ENCODE measurements at regions not wholly inside any gene's neighbourhood (a gene's known extent, or its start where the extent isn't known, plus 50 kb on each side); places are given as distances from the start of the nearest gene placed in this dataset.

DNA sequence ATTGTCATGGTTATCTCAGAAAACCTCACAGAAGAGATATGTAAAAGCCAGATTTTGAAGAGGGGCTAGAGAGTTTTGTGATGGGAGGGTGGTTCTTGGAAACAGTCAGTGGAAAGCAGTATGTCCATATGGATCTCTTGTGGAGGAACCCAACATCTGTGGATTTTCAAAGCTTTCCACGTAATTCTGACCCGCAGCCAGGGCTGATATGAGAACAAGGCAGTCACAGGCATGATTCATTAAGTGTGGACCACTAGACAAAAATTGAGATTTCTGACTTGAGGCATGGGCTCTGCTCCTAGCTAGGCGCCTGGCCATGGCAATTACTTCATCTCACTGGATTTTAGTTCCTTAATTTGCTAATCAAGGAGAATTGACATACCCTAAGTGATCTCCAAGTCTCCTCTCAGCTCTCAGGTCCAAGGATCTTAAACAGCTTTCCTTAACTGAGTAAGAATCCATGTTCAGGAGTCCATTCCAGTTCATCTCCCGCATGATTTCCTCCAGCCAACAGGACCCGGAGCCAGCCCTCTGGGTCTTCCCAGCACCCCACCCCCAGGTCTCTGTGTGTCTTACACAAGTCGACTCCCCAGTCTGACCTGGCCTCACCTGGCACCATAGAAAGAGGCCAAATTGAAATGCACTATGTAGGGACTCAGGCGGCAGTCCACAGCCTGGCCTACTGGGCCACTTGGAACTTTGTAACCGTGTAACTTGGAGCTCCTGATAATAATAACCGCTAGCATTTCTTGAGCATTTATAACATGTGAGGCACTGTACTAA lies 176.3 kb upstream of the PARP11 start:
- RAD21 ChIA-PET (ENCODE audit: unreplicated experiment): no interaction called here
- in situ Hi-C loops (cut with MboI): no loop called here

DNA sequence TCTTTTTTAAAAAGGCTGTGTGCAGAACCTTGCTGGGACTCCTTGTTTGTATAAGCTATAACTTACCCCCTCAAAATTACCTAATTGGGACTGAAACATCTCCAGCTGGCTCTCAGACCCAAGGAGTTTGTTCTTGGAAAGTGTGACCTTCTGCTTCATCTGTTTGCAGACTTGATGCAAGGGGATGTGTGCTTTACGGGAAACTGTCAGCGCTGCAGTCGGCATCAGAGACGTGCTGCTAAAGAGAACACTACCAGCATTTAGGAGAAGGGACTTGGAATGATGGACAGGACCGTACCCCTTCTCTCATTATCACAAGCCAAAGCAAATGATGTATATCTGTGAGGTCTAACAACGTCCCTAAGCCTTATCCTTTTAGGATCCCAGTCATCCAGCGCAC lies 174.2 kb upstream of the PARP11 start:
- intact Hi-C loops (cut with micrococcal nuclease; ENCODE audit: unreplicated experiment): no loop called here
- TF ChIP-seq ASH2L (IDR thresholded peaks at IDR 0.05; ENCODE audit: borderline replicate concordance, low read depth) (no peak), POLR2A (IDR thresholded peaks at IDR 0.05; ENCODE audit: low read depth, low read length) (no peak), POLR2AphosphoS5 (IDR thresholded peaks at IDR 0.05; ENCODE audit: low read length) (no peak), MYB (IDR thresholded peaks at IDR 0.05; ENCODE audit: borderline replicate concordance, low read depth, low read length) (no peak), SPI1 (IDR thresholded peaks at IDR 0.05; ENCODE audit: borderline replicate concordance, insufficient read depth, low read depth, low read length) (no peak)
- TF ChIP-seq, protein P1, sequence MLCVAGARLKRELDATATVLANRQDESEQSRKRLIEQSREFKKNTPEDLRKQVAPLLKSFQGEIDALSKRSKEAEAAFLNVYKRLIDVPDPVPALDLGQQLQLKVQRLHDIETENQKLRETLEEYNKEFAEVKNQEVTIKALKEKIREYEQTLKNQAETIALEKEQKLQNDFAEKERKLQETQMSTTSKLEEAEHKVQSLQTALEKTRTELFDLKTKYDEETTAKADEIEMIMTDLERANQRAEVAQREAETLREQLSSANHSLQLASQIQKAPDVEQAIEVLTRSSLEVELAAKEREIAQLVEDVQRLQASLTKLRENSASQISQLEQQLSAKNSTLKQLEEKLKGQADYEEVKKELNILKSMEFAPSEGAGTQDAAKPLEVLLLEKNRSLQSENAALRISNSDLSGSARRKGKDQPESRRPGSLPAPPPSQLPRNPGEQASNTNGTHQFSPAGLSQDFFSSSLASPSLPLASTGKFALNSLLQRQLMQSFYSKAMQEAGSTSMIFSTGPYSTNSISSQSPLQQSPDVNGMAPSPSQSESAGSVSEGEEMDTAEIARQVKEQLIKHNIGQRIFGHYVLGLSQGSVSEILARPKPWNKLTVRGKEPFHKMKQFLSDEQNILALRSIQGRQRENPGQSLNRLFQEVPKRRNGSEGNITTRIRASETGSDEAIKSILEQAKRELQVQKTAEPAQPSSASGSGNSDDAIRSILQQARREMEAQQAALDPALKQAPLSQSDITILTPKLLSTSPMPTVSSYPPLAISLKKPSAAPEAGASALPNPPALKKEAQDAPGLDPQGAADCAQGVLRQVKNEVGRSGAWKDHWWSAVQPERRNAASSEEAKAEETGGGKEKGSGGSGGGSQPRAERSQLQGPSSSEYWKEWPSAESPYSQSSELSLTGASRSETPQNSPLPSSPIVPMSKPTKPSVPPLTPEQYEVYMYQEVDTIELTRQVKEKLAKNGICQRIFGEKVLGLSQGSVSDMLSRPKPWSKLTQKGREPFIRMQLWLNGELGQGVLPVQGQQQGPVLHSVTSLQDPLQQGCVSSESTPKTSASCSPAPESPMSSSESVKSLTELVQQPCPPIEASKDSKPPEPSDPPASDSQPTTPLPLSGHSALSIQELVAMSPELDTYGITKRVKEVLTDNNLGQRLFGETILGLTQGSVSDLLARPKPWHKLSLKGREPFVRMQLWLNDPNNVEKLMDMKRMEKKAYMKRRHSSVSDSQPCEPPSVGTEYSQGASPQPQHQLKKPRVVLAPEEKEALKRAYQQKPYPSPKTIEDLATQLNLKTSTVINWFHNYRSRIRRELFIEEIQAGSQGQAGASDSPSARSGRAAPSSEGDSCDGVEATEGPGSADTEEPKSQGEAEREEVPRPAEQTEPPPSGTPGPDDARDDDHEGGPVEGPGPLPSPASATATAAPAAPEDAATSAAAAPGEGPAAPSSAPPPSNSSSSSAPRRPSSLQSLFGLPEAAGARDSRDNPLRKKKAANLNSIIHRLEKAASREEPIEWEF (IDR thresholded peaks at IDR 0.05; ENCODE audit: insufficient replicate concordance, low read depth, low read length): no peak
- TF ChIP-seq, protein P2, sequence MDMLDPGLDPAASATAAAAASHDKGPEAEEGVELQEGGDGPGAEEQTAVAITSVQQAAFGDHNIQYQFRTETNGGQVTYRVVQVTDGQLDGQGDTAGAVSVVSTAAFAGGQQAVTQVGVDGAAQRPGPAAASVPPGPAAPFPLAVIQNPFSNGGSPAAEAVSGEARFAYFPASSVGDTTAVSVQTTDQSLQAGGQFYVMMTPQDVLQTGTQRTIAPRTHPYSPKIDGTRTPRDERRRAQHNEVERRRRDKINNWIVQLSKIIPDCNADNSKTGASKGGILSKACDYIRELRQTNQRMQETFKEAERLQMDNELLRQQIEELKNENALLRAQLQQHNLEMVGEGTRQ (IDR thresholded peaks at IDR 0.05; ENCODE audit: borderline replicate concordance, low read depth, low read length): no peak

More for the DNA sequence above, 176.3 kb upstream of the PARP11 start:
- Histone ChIP-seq H3K4me2 (ENCODE audit: control insufficient read depth, insufficient read depth) (no peak overlapping the region), H4K20me1 (ENCODE audit: control insufficient read depth, insufficient read depth) (no peaks in the 10 kb centered on the region), H3K9me3 (replicated peaks; ENCODE audit: control insufficient read depth, insufficient read depth, low read length) (no peaks in the 10 kb centered on the region), H3K9ac (ENCODE audit: control insufficient read depth, insufficient read depth, low read length) (no peak overlapping the region), H2AFZ (ENCODE audit: control insufficient read depth, low read depth, low read length) (no peak overlapping the region), H3K4me3 (no peak overlapping the region), H3K79me2 (ENCODE audit: control insufficient read depth, insufficient read depth, low read length) (no peaks in the 10 kb centered on the region), H3K36me3 (ENCODE audit: control insufficient read depth in 2 of 2, insufficient read depth in 2 of 2, low read length in 1 of 2) (no peaks in the 10 kb centered on the region), H3K27ac (ENCODE audit: control insufficient read depth, insufficient read depth) (no peak overlapping the region), H3K27me3 (replicated peaks in 1 of 2; ENCODE audit: control insufficient read depth in 2 of 2, insufficient read depth in 2 of 2, low read length in 1 of 2) (no peaks in the 10 kb centered on the region; a peak in 1 of 4 replicates), H3K4me1 (ENCODE audit: control insufficient read depth, insufficient read depth, low read length) (no peaks in the 10 kb centered on the region)
- DNase-seq (ENCODE audit: low read depth, low spot score): no peak
- ATAC-seq: no peak
- ChIA-PET SMC1A (ENCODE audit: uncharacterized antibody, unreplicated experiment) (interaction anchor here (0.8 kb wide), 1 partner anchor 19 kb away, joined by 3 read pairs; no protein-coding TSS in a partner anchor), POLR2A (interaction anchor here (0.5 kb wide), 1 partner anchor 80 kb away, joined by 6 read pairs; no protein-coding TSS in a partner anchor), CTCF (interaction anchor here (1.3 to 1.4 kb wide), 2 partner anchors 11 to 227 kb away, joined by 3 to 5 read pairs; no protein-coding TSS in a partner anchor)
- BruUV-seq (replicated peaks): no TSS peak
- no peak for FAIRE-seq
- intact Hi-C loops (cut with micrococcal nuclease; ENCODE audit: unreplicated experiment): no loop called here
- no peak for TF ChIP-seq EZH2 (IDR thresholded peaks at IDR 0.05; ENCODE audit: borderline replicate concordance, control insufficient read depth, low read depth, low read length)
- TF ChIP-seq NFYA (IDR thresholded peaks at IDR 0.05; ENCODE audit: borderline replicate concordance, low read depth, low read length): no peak
- TF ChIP-seq TARDBP (IDR thresholded peaks at IDR 0.05; ENCODE audit: borderline replicate concordance): no peak
- TF ChIP-seq STAT3 (IDR thresholded peaks at IDR 0.05; ENCODE audit: low read depth, low read length): no peak
- no peak for TF ChIP-seq RCOR1 (conservative IDR thresholded peaks at IDR 0.05; ENCODE audit: low read depth, low read length)
- TF ChIP-seq MEF2B (IDR thresholded peaks at IDR 0.05; ENCODE audit: partially characterized antibody, poor library complexity, severe bottlenecking): no peak
- no peak for TF ChIP-seq MTA3 (IDR thresholded peaks at IDR 0.05; ENCODE audit: borderline replicate concordance, low read length)
- TF ChIP-seq IKZF1 (conservative IDR thresholded peaks at IDR 0.05): no peak
- WGBS (ENCODE audit: insufficient coverage, insufficient replicate concordance, low lambda C conversion rate, missing lambda C conversion rate): 55% methylated on average over 9 of the region's 9 CpGs

More for the DNA sequence above, 174.2 kb upstream of the PARP11 start:
- ChIA-PET POLR2A (no interaction called here), CTCF (interaction anchor here (0.6 to 0.9 kb wide), 3 partner anchors 235 to 808 kb away, joined by 3 read pairs; no protein-coding TSS in a partner anchor), SMC1A (ENCODE audit: uncharacterized antibody, unreplicated experiment) (interaction anchor here (1.3 kb wide), 1 partner anchor 9 kb away, joined by 3 read pairs; no protein-coding TSS in a partner anchor), RAD21 (ENCODE audit: unreplicated experiment) (no interaction called here)
- H4K20me1 ChIP-seq (ENCODE audit: control insufficient read depth, insufficient read depth): no peaks in the 10 kb centered on the region
- DNase-seq (ENCODE audit: low read depth, low spot score) (no peak), FAIRE-seq (no peak), ATAC-seq (no peak)
- WGBS (ENCODE audit: insufficient coverage, insufficient replicate concordance, low lambda C conversion rate, missing lambda C conversion rate): 56% methylated on average over 7 of the region's 7 CpGs
- no peaks in the 10 kb centered on the region for H3K4me1 ChIP-seq (ENCODE audit: control insufficient read depth, insufficient read depth, low read length)
- H3K9ac ChIP-seq (ENCODE audit: control insufficient read depth, insufficient read depth, low read length): no peak overlapping the region
- no peaks in the 10 kb centered on the region for H3K9me3 ChIP-seq (replicated peaks; ENCODE audit: control insufficient read depth, insufficient read depth, low read length)
- no peaks in the 10 kb centered on the region for H3K36me3 ChIP-seq (ENCODE audit: control insufficient read depth in 2 of 2, insufficient read depth in 2 of 2, low read length in 1 of 2)
- no peak overlapping the region for H2AFZ ChIP-seq (ENCODE audit: control insufficient read depth, low read depth, low read length)
- no TSS peak for BruUV-seq (replicated peaks)
- H3K27me3 ChIP-seq (replicated peaks in 1 of 2; ENCODE audit: control insufficient read depth in 2 of 2, insufficient read depth in 2 of 2, low read length in 1 of 2): no peaks in the 10 kb centered on the region
- H3K4me3 ChIP-seq: no peak overlapping the region
- no peak overlapping the region for H3K4me2 ChIP-seq (ENCODE audit: control insufficient read depth, insufficient read depth)
- no peaks in the 10 kb centered on the region for H3K79me2 ChIP-seq (ENCODE audit: control insufficient read depth, insufficient read depth, low read length)
- in situ Hi-C loops (cut with MboI): no loop called here
- H3K27ac ChIP-seq (ENCODE audit: control insufficient read depth, insufficient read depth): no peak overlapping the region
